ENCODE measurements at regions not wholly inside any gene's neighbourhood (a gene's known extent, or its start where the extent isn't known, plus 50 kb on each side); places are given as distances from the start of the nearest gene placed in this dataset.

- TF ChIP-seq TBL1XR1 (IDR thresholded peaks at IDR 0.05; ENCODE audit: low read length in 2 of 2) (no peak), JUNB (CRISPR knock-in tag; conservative IDR thresholded peaks at IDR 0.05) (no peak), CHCHD3 (CRISPR knock-in tag; IDR thresholded peaks at IDR 0.05) (no peak), KHSRP (IDR thresholded peaks at IDR 0.05) (no peak), SMARCC2 (IDR thresholded peaks at IDR 0.05; ENCODE audit: low read depth) (no peak), ZFX (CRISPR knock-in tag; IDR thresholded peaks at IDR 0.05) (no peak), KDM5B (IDR thresholded peaks at IDR 0.05; ENCODE audit: insufficient replicate concordance, low read depth, low read length) (no peak)
- TF ChIP-seq, protein P1, sequence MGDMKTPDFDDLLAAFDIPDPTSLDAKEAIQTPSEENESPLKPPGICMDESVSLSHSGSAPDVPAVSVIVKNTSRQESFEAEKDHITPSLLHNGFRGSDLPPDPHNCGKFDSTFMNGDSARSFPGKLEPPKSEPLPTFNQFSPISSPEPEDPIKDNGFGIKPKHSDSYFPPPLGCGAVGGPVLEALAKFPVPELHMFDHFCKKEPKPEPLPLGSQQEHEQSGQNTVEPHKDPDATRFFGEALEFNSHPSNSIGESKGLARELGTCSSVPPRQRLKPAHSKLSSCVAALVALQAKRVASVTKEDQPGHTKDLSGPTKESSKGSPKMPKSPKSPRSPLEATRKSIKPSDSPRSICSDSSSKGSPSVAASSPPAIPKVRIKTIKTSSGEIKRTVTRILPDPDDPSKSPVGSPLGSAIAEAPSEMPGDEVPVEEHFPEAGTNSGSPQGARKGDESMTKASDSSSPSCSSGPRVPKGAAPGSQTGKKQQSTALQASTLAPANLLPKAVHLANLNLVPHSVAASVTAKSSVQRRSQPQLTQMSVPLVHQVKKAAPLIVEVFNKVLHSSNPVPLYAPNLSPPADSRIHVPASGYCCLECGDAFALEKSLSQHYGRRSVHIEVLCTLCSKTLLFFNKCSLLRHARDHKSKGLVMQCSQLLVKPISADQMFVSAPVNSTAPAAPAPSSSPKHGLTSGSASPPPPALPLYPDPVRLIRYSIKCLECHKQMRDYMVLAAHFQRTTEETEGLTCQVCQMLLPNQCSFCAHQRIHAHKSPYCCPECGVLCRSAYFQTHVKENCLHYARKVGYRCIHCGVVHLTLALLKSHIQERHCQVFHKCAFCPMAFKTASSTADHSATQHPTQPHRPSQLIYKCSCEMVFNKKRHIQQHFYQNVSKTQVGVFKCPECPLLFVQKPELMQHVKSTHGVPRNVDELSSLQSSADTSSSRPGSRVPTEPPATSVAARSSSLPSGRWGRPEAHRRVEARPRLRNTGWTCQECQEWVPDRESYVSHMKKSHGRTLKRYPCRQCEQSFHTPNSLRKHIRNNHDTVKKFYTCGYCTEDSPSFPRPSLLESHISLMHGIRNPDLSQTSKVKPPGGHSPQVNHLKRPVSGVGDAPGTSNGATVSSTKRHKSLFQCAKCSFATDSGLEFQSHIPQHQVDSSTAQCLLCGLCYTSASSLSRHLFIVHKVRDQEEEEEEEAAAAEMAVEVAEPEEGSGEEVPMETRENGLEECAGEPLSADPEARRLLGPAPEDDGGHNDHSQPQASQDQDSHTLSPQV (IDR thresholded peaks at IDR 0.05): no peak
- TF ChIP-seq, protein P2, sequence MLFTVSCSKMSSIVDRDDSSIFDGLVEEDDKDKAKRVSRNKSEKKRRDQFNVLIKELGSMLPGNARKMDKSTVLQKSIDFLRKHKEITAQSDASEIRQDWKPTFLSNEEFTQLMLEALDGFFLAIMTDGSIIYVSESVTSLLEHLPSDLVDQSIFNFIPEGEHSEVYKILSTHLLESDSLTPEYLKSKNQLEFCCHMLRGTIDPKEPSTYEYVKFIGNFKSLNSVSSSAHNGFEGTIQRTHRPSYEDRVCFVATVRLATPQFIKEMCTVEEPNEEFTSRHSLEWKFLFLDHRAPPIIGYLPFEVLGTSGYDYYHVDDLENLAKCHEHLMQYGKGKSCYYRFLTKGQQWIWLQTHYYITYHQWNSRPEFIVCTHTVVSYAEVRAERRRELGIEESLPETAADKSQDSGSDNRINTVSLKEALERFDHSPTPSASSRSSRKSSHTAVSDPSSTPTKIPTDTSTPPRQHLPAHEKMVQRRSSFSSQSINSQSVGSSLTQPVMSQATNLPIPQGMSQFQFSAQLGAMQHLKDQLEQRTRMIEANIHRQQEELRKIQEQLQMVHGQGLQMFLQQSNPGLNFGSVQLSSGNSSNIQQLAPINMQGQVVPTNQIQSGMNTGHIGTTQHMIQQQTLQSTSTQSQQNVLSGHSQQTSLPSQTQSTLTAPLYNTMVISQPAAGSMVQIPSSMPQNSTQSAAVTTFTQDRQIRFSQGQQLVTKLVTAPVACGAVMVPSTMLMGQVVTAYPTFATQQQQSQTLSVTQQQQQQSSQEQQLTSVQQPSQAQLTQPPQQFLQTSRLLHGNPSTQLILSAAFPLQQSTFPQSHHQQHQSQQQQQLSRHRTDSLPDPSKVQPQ (CRISPR knock-in tag; IDR thresholded peaks at IDR 0.05; ENCODE audit: borderline replicate concordance): no peak
Observed at GRCh38 chr17:14922411-14922810, 342.7 kb downstream of the PMP22 start.
